ENCODE measurements at regions not wholly inside any gene's neighbourhood (a gene's known extent, or its start where the extent isn't known, plus 50 kb on each side); places are given as distances from the start of the nearest gene placed in this dataset.

- H3K27ac ChIP-seq = no peak overlapping the region
- no peak for TF ChIP-seq CTCF (conservative IDR thresholded peaks at IDR 0.05)
Measured at GRCh38 chr3:18586076-18586475, 160.9 kb upstream of the SATB1 start.

GRCh38 chr3:18585004-18585968 lies 160.1 kb upstream of the SATB1 start:
- H3K27ac ChIP-seq = no peak overlapping the region
- TF ChIP-seq CTCF (conservative IDR thresholded peaks at IDR 0.05) = no peak

GRCh38 chr3:18580268-18580667 lies 155.1 kb upstream of the SATB1 start:
- no peak for TF ChIP-seq CTCF (conservative IDR thresholded peaks at IDR 0.05)
- no peak overlapping the region for H3K27ac ChIP-seq

- no peak overlapping the region for H3K27ac ChIP-seq
- TF ChIP-seq CTCF (conservative IDR thresholded peaks at IDR 0.05) = no peak
Measured at GRCh38 chr3:18579661-18580060, 154.5 kb upstream of the SATB1 start.

GRCh38 chr3:18575573-18575972 lies 150.4 kb upstream of the SATB1 start:
- no peak overlapping the region for H3K27ac ChIP-seq
- TF ChIP-seq CTCF (conservative IDR thresholded peaks at IDR 0.05) = no peak

GRCh38 chr3:18572809-18573208 lies 147.7 kb upstream of the SATB1 start:
- H3K27ac ChIP-seq = no peak overlapping the region
- no peak for TF ChIP-seq CTCF (conservative IDR thresholded peaks at IDR 0.05)

- no peak for TF ChIP-seq CTCF (conservative IDR thresholded peaks at IDR 0.05)
- H3K27ac ChIP-seq = no peak overlapping the region
Measured at GRCh38 chr3:18567293-18567692, 142.2 kb upstream of the SATB1 start.

All from VCaP (cell line).